ENCODE measurements at regions not wholly inside any gene's neighbourhood (a gene's known extent, or its start where the extent isn't known, plus 50 kb on each side); places are given as distances from the start of the nearest gene placed in this dataset.

GRCh38 chr1:94769551-94769950, 50.6 kb upstream of the SLC44A3 start:
- TF ChIP-seq PATZ1 (CRISPR knock-in tag; IDR thresholded peaks at IDR 0.05; ENCODE audit: borderline replicate concordance): no peak
- no peak for TF ChIP-seq TSHZ2 (CRISPR knock-in tag; IDR thresholded peaks at IDR 0.05)
- TF ChIP-seq, protein P1, sequence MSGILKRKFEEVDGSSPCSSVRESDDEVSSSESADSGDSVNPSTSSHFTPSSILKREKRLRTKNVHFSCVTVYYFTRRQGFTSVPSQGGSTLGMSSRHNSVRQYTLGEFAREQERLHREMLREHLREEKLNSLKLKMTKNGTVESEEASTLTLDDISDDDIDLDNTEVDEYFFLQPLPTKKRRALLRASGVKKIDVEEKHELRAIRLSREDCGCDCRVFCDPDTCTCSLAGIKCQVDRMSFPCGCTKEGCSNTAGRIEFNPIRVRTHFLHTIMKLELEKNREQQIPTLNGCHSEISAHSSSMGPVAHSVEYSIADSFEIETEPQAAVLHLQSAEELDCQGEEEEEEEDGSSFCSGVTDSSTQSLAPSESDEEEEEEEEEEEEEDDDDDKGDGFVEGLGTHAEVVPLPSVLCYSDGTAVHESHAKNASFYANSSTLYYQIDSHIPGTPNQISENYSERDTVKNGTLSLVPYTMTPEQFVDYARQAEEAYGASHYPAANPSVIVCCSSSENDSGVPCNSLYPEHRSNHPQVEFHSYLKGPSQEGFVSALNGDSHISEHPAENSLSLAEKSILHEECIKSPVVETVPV (CRISPR knock-in tag; IDR thresholded peaks at IDR 0.05): no peak
- no peak for TF ChIP-seq ZC3H10 (CRISPR knock-in tag; IDR thresholded peaks at IDR 0.05)
- TF ChIP-seq BACH2 (CRISPR knock-in tag; IDR thresholded peaks at IDR 0.05; ENCODE audit: borderline replicate concordance): no peak
- TF ChIP-seq, protein P2, sequence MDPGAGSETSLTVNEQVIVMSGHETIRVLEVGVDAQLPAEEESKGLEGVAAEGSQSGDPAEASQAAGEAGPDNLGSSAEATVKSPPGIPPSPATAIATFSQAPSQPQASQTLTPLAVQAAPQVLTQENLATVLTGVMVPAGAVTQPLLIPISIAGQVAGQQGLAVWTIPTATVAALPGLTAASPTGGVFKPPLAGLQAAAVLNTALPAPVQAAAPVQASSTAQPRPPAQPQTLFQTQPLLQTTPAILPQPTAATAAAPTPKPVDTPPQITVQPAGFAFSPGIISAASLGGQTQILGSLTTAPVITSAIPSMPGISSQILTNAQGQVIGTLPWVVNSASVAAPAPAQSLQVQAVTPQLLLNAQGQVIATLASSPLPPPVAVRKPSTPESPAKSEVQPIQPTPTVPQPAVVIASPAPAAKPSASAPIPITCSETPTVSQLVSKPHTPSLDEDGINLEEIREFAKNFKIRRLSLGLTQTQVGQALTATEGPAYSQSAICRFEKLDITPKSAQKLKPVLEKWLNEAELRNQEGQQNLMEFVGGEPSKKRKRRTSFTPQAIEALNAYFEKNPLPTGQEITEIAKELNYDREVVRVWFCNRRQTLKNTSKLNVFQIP (CRISPR knock-in tag; IDR thresholded peaks at IDR 0.05; ENCODE audit: borderline replicate concordance, low read depth): no peak
- no peak for TF ChIP-seq CREB5 (CRISPR knock-in tag; IDR thresholded peaks at IDR 0.05; ENCODE audit: low read depth)
- TF ChIP-seq ISL1 (CRISPR knock-in tag; IDR thresholded peaks at IDR 0.05): no peak
- no peak for ATAC-seq

GRCh38 chr1:94768036-94768435, 52.1 kb upstream of the SLC44A3 start:
- ATAC-seq: no peak
- no peak for TF ChIP-seq PATZ1 (CRISPR knock-in tag; IDR thresholded peaks at IDR 0.05; ENCODE audit: borderline replicate concordance)
- TF ChIP-seq CSDC2 (CRISPR knock-in tag; IDR thresholded peaks at IDR 0.05): no peak
- no peak for TF ChIP-seq PPARA (CRISPR knock-in tag; IDR thresholded peaks at IDR 0.05; ENCODE audit: borderline replicate concordance)
- no peak for TF ChIP-seq TCF4 (CRISPR knock-in tag; IDR thresholded peaks at IDR 0.05; ENCODE audit: borderline replicate concordance)
- no peak for TF ChIP-seq TOX (CRISPR knock-in tag; IDR thresholded peaks at IDR 0.05; ENCODE audit: borderline replicate concordance)
- no peak for TF ChIP-seq ZC3H10 (CRISPR knock-in tag; IDR thresholded peaks at IDR 0.05)
- no peak for TF ChIP-seq ZNF565 (CRISPR knock-in tag; conservative IDR thresholded peaks at IDR 0.05; ENCODE audit: low read depth)
- TF ChIP-seq, protein P1 (CRISPR knock-in tag; IDR thresholded peaks at IDR 0.05): no peak
- TF ChIP-seq BACH2 (CRISPR knock-in tag; IDR thresholded peaks at IDR 0.05; ENCODE audit: borderline replicate concordance): no peak
- TF ChIP-seq ZFP3 (CRISPR knock-in tag; IDR thresholded peaks at IDR 0.05): no peak
- TF ChIP-seq, protein P2 (CRISPR knock-in tag; IDR thresholded peaks at IDR 0.05; ENCODE audit: borderline replicate concordance, low read depth): no peak
- TF ChIP-seq GLIS3 (CRISPR knock-in tag; IDR thresholded peaks at IDR 0.05): no peak
- TF ChIP-seq SNAI2 (CRISPR knock-in tag; IDR thresholded peaks at IDR 0.05): no peak
- TF ChIP-seq CREB5 (CRISPR knock-in tag; IDR thresholded peaks at IDR 0.05; ENCODE audit: low read depth): no peak
- no peak for TF ChIP-seq RARB (CRISPR knock-in tag; IDR thresholded peaks at IDR 0.05)
- TF ChIP-seq ZFP30 (CRISPR knock-in tag; IDR thresholded peaks at IDR 0.05): no peak
- no peak for TF ChIP-seq ISL1 (CRISPR knock-in tag; IDR thresholded peaks at IDR 0.05)
